ENCODE measurements at regions not wholly inside any gene's neighbourhood (a gene's known extent, or its start where the extent isn't known, plus 50 kb on each side); places are given as distances from the start of the nearest gene placed in this dataset.

DNA sequence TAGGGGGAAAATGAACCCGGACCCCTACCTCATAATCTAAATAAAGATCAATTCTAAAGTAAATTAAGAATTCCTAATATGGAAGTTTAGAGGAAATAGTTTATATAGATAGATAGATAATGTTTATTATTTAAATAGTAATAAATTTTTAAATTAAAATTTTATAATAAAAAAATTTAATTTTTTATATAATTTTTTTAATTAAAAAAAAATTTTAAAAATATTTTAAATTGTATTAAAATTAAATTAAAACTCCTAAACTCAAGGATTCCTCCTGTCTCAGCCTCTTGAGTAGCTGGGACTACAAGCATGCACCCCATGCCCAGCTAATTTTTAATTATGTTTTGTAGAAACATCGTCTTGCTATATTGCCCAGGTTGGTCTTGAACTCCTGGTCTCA, 186.9 kb upstream of the VRK2 start:
- TF ChIP-seq EZH2 (IDR thresholded peaks at IDR 0.05; ENCODE audit: borderline replicate concordance), result no peak
- TF ChIP-seq, protein P1, sequence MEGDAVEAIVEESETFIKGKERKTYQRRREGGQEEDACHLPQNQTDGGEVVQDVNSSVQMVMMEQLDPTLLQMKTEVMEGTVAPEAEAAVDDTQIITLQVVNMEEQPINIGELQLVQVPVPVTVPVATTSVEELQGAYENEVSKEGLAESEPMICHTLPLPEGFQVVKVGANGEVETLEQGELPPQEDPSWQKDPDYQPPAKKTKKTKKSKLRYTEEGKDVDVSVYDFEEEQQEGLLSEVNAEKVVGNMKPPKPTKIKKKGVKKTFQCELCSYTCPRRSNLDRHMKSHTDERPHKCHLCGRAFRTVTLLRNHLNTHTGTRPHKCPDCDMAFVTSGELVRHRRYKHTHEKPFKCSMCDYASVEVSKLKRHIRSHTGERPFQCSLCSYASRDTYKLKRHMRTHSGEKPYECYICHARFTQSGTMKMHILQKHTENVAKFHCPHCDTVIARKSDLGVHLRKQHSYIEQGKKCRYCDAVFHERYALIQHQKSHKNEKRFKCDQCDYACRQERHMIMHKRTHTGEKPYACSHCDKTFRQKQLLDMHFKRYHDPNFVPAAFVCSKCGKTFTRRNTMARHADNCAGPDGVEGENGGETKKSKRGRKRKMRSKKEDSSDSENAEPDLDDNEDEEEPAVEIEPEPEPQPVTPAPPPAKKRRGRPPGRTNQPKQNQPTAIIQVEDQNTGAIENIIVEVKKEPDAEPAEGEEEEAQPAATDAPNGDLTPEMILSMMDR (IDR thresholded peaks at IDR 0.05; ENCODE audit: poor library complexity), result no peak
- TF ChIP-seq EZH2phosphoT487 (IDR thresholded peaks at IDR 0.05; ENCODE audit: low read depth, severe bottlenecking, unreplicated experiment), result no peak

All from hepatocyte (in vitro differentiated cells).